Astrocyte (in vitro differentiated cells and primary cell): ENCODE measurements at regions not wholly inside any gene's neighbourhood (a gene's known extent, or its start where the extent isn't known, plus 50 kb on each side); places are given as distances from the start of the nearest gene placed in this dataset.

Source experiments
- EZH2 ChIP-seq: IDR thresholded peaks from 2 replicates; pipeline ENCODE4 v1.6.1; 2012; ENCODE audit warnings: mild to moderate bottlenecking, low read length, inconsistent platforms; ENCODE audit not compliant: insufficient read depth
- TF ChIP-seq, protein P1 (sequence below): IDR thresholded peaks from 2 replicates; pipeline ENCODE4 v1.5.1; 2011; ENCODE audit warnings: low read depth, mild to moderate bottlenecking, inconsistent platforms, low read length, moderate library complexity; ENCODE audit not compliant: insufficient read depth

DNA sequence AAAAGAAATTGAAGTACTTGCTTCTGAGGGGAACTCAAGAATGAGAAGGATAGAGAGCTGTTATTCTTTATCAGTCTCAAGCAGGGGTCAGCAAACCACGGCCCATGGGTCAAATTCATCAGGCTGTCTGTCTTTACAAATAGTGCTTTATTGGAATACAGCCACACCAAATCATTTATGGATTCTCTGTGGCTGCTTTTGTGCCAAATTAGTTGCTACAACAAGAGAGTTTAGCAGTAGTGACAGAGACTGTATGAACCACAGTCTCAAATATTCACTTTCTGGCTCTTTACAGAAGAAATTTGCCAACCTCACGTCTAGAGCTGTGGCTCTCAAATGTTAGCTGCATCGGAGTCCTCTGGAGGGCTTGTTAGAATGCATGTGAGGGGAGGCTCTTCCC is 258.0 kb upstream of the RARB start:
- no peak for TF ChIP-seq EZH2
- TF ChIP-seq, protein P1, sequence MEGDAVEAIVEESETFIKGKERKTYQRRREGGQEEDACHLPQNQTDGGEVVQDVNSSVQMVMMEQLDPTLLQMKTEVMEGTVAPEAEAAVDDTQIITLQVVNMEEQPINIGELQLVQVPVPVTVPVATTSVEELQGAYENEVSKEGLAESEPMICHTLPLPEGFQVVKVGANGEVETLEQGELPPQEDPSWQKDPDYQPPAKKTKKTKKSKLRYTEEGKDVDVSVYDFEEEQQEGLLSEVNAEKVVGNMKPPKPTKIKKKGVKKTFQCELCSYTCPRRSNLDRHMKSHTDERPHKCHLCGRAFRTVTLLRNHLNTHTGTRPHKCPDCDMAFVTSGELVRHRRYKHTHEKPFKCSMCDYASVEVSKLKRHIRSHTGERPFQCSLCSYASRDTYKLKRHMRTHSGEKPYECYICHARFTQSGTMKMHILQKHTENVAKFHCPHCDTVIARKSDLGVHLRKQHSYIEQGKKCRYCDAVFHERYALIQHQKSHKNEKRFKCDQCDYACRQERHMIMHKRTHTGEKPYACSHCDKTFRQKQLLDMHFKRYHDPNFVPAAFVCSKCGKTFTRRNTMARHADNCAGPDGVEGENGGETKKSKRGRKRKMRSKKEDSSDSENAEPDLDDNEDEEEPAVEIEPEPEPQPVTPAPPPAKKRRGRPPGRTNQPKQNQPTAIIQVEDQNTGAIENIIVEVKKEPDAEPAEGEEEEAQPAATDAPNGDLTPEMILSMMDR: no peak
